CD4-positive, alpha-beta T cell (primary cell): ENCODE measurements at regions not wholly inside any gene's neighbourhood (a gene's known extent, or its start where the extent isn't known, plus 50 kb on each side); places are given as distances from the start of the nearest gene placed in this dataset.

Experiments used
- ATAC-seq: fragments of 200-7000 bp; cut with Tn5 transposase; one replicate; pipeline ENCODE4 v1.10.0; 2022; ENCODE audit warnings: mild to moderate bottlenecking; ENCODE audit not compliant: poor library complexity
- CTCF ChIA-PET: fragments of 350-600 bp; sonication (Branson Sonifier 250); formaldehyde crosslinking; loops from one replicate; lab custom pipeline; 2021; ENCODE audit warnings: antibody characterized with exemption, inconsistent platforms; lab: Charles Lee
- POLR2A ChIA-PET: fragments of 350-600 bp; sonication (Branson Sonifier 250); formaldehyde crosslinking; loops from one replicate; lab custom pipeline; 2021; ENCODE audit warnings: antibody characterized with exemption, inconsistent platforms; lab: Charles Lee
- DNase-seq, 14 experiments: peaks; one replicate each; pipeline ENCODE4 v3.0.0-alpha.2; 2013 to 2020; ENCODE audit warnings: mixed read lengths in 2 of 14
- H3K27ac ChIP-seq, 2 donors: one replicate each; pipeline versions ENCODE4 v1.5.1 to v1.7.0; 2013; ENCODE audit warnings: low read length in 2 of 2, low read depth in 1 of 2, mild to moderate bottlenecking in 1 of 2
- H3K27me3 ChIP-seq, 2 experiments: 1 replicate in 1 of 2; 2 replicates in 1 of 2; pipeline versions ENCODE4 v1.6.1 to v1.7.0; 2013; ENCODE audit warnings: low read length in 2 of 2, control low read depth in 1 of 2, mild to moderate bottlenecking in 1 of 2, moderate library complexity in 1 of 2; ENCODE audit not compliant: insufficient read depth in 2 of 2, control insufficient read depth in 1 of 2
- H3K36me3 ChIP-seq: one replicate; pipeline ENCODE4 v1.6.1; 2013; ENCODE audit warnings: low read length, control low read depth; ENCODE audit not compliant: insufficient read depth
- H3K4me1 ChIP-seq: one replicate; pipeline ENCODE4 v1.6.1; 2013; ENCODE audit warnings: low read length, control low read depth; ENCODE audit not compliant: insufficient read depth
- H3K4me3 ChIP-seq: one replicate; pipeline ENCODE4 v1.5.1; 2013; ENCODE audit warnings: mild to moderate bottlenecking, low read length, moderate library complexity
- H3K9me3 ChIP-seq, 2 experiments: 1 replicate in 1 of 2; 2 replicates in 1 of 2; pipeline versions ENCODE4 v1.6.1 to v1.7.0; 2013; ENCODE audit warnings: low read length in 2 of 2, mild to moderate bottlenecking in 2 of 2, control low read depth in 1 of 2, moderate library complexity in 1 of 2; ENCODE audit not compliant: control insufficient read depth in 1 of 2, insufficient read depth in 1 of 2
- H3K27ac Mint-ChIP-seq: one replicate; pipeline ENCODE4 v1.8.0; 2020; ENCODE audit warnings: mixed read lengths
- H3K27me3 Mint-ChIP-seq: one replicate; pipeline ENCODE4 v1.8.0; 2021; ENCODE audit warnings: mixed read lengths
- H3K36me3 Mint-ChIP-seq: one replicate; pipeline ENCODE4 v1.8.0; 2021; ENCODE audit warnings: low read depth, mixed read lengths
- H3K4me1 Mint-ChIP-seq: one replicate; pipeline ENCODE4 v1.8.0; 2021; ENCODE audit warnings: low read depth, mixed read lengths
- H3K4me3 Mint-ChIP-seq: one replicate; pipeline ENCODE4 v1.8.0; 2020; ENCODE audit warnings: mild to moderate bottlenecking, mixed read lengths
- H3K9me3 Mint-ChIP-seq: one replicate; pipeline ENCODE4 v1.8.0; 2020; ENCODE audit warnings: mixed read lengths
- CTCF ChIP-seq: fragments of 200-600 bp; IDR thresholded peaks from one replicate; pipeline ENCODE4 v1.8.0; 2022; ENCODE audit warnings: antibody characterized with exemption, mild to moderate bottlenecking
- intact Hi-C, 2 experiments: fragments of 100-400 bp; cut with DNase I in 1 of 2; cut with micrococcal nuclease in 1 of 2; formaldehyde crosslinking; loops; one replicate each; pipeline versions ENCODE4 v1.15.1 to v1.9.0; 2023 to 2025; cut with DNase I, micrococcal nuclease

- no peaks in the 10 kb centered on the region for H3K4me1 Mint-ChIP-seq
- intact Hi-C loops = no loop called here
These were observed 716.3 kb downstream of the TSN start for GRCh38 chr2:122471753-122472152.

DNA sequence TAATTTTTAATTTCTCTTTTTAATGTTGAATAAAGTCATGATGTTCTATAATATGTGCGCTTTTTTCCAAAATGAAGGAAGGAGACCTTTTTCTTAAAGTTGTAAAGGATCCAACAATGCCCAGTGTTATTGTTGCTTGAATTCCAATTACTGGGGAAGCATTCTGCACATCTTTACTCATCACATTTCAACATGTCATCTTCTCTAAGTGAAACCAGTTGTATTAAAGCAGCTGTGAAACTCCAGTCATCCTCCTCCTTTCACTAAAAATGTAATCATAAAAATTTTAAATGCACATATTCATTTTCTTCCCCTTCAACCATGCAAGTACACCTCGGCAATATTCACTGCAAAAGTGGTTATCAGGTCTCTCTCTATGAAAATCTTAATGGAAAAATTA lies 722.7 kb downstream of the TSN start:
- H3K27ac Mint-ChIP-seq = no peak overlapping the region
- POLR2A ChIA-PET = no interaction called here
- no peaks in the 10 kb centered on the region for H3K4me1 Mint-ChIP-seq

More at GRCh38 chr2:122471753-122472152, 716.3 kb downstream of the TSN start:
- TF ChIP-seq CTCF = no peak
- Histone ChIP-seq H3K36me3 (no peaks in the 10 kb centered on the region), H3K4me1 (no peaks in the 10 kb centered on the region), H3K27ac (no peak overlapping the region), H3K9me3 (no peaks in the 10 kb centered on the region), H3K4me3 (no peak overlapping the region), H3K27me3 (no peaks in the 10 kb centered on the region)
- H3K27ac Mint-ChIP-seq = no peak overlapping the region
- H3K9me3 Mint-ChIP-seq = no peaks in the 10 kb centered on the region
- no peak for ATAC-seq
- H3K4me3 Mint-ChIP-seq = no peak overlapping the region
- no peak for DNase-seq
- ChIA-PET POLR2A (no interaction called here), CTCF (no interaction called here)
- no peaks in the 10 kb centered on the region for H3K36me3 Mint-ChIP-seq
- no peaks in the 10 kb centered on the region for H3K27me3 Mint-ChIP-seq

DNA sequence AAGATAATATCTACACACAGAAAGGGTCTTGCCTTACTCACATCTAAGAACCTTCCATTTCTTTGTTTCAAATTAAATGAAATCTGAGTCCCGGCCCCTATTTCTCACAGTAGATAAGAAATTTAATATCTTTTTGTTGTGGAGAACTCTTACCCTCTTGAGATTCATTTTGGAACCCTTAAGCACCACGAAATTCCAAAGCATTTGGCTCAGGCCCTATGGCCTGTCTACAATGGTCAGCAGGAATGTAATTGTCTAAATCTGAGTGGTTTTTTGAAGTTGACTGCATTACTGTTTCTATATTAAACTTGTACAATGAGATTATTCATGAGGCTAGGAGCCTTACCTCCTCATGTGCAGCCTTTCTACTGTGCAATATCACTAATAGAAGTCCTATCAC lies 723.3 kb downstream of the TSN start:
- ChIA-PET POLR2A (no interaction called here), CTCF (no interaction called here)
- intact Hi-C loops = no loop called here
- ATAC-seq = no peak
- H3K27ac ChIP-seq = no peak overlapping the region
- Mint-ChIP-seq H3K27me3 (no peaks in the 10 kb centered on the region), H3K4me1 (no peaks in the 10 kb centered on the region), H3K4me3 (no peak overlapping the region), H3K27ac (no peak overlapping the region), H3K36me3 (no peaks in the 10 kb centered on the region), H3K9me3 (peaks cover 2% of the 10 kb centered on the region)
- no peak for TF ChIP-seq CTCF
- no peak for DNase-seq
- H3K4me1 ChIP-seq = no peaks in the 10 kb centered on the region
- no peaks in the 10 kb centered on the region for H3K27me3 ChIP-seq
- H3K4me3 ChIP-seq = no peak overlapping the region
- H3K36me3 ChIP-seq = no peaks in the 10 kb centered on the region
- peaks cover 0 to 3% of the 10 kb centered on the region in 2 experiments for H3K9me3 ChIP-seq

More for the DNA sequence above, 722.7 kb downstream of the TSN start:
- H3K36me3 ChIP-seq = no peaks in the 10 kb centered on the region
- ATAC-seq (no peak), DNase-seq (no peak)
- CTCF ChIA-PET = no interaction called here
- no peak overlapping the region for H3K4me3 ChIP-seq
- TF ChIP-seq CTCF = no peak
- H3K27me3 Mint-ChIP-seq = no peaks in the 10 kb centered on the region
- H3K4me1 ChIP-seq = no peaks in the 10 kb centered on the region
- no peak overlapping the region for H3K4me3 Mint-ChIP-seq
- peaks cover 2% of the 10 kb centered on the region for H3K9me3 Mint-ChIP-seq
- intact Hi-C loops = no loop called here
- no peaks in the 10 kb centered on the region for H3K27me3 ChIP-seq
- H3K36me3 Mint-ChIP-seq = no peaks in the 10 kb centered on the region
- H3K27ac ChIP-seq = no peak overlapping the region
- peaks cover 0 to 3% of the 10 kb centered on the region in 2 experiments for H3K9me3 ChIP-seq
